Left ventricle myocardium inferior (tissue), 1 donor: ENCODE measurements at regions not wholly inside any gene's neighbourhood (a gene's known extent, or its start where the extent isn't known, plus 50 kb on each side); places are given as distances from the start of the nearest gene placed in this dataset.

ENCODE experiments used
- DNase-seq: peaks from one replicate; pipeline ENCODE4 v3.0.0-alpha.2; 2020
- H3K27ac ChIP-seq: fragments of 200-600 bp; replicated peaks from 2 replicates; pipeline ENCODE4 v1.8.0; 2021
- H3K27me3 ChIP-seq: fragments of 200-600 bp; 2 replicates; pipeline ENCODE4 v1.8.0; 2021; ENCODE audit warnings: low read depth
- H3K36me3 ChIP-seq: fragments of 200-600 bp; 2 replicates; pipeline ENCODE4 v1.8.0; 2021
- H3K4me1 ChIP-seq: fragments of 200-600 bp; 2 replicates; pipeline ENCODE4 v1.8.0; 2021
- H3K4me3 ChIP-seq: fragments of 200-600 bp; 2 replicates; pipeline ENCODE4 v1.8.0; 2021; ENCODE audit warnings: mild to moderate bottlenecking, moderate library complexity
- H3K9me3 ChIP-seq: fragments of 200-600 bp; replicated peaks from 2 replicates; pipeline ENCODE4 v1.8.0; 2021
- CTCF ChIP-seq: fragments of 200-600 bp; IDR thresholded peaks from 2 replicates; pipeline ENCODE4 v1.8.0; 2021; ENCODE audit warnings: antibody characterized with exemption, mild to moderate bottlenecking, borderline replicate concordance
- intact Hi-C: fragments of 100-400 bp; cut with micrococcal nuclease; formaldehyde crosslinking; loops from one replicate; pipeline ENCODE4 v1.11.0; 2022
- donor health status: DM: no; HTN: yes; CAD: no; lungs with severe emphysema.

- no peak overlapping the region for H3K4me3 ChIP-seq
- H3K9me3 ChIP-seq, result no peaks in the 10 kb centered on the region
- intact Hi-C loops, result no loop called here
- no peaks in the 10 kb centered on the region for H3K27me3 ChIP-seq
- H3K4me1 ChIP-seq, result no peaks in the 10 kb centered on the region
- DNase-seq, result no peak
- TF ChIP-seq CTCF, result no peak
- no peaks in the 10 kb centered on the region for H3K36me3 ChIP-seq
- H3K27ac ChIP-seq, result no peak overlapping the region
Measured at GRCh38 chr10:108894402-108895301, 1028.7 kb downstream of the XPNPEP1 start.

GRCh38 chr10:108877095-108877561, 1046.2 kb downstream of the XPNPEP1 start:
- H3K4me3 ChIP-seq, result no peak overlapping the region
- TF ChIP-seq CTCF, result no peak
- no peaks in the 10 kb centered on the region for H3K9me3 ChIP-seq
- intact Hi-C loops, result no loop called here
- H3K4me1 ChIP-seq, result no peaks in the 10 kb centered on the region
- H3K27ac ChIP-seq, result no peak overlapping the region
- no peaks in the 10 kb centered on the region for H3K36me3 ChIP-seq
- no peaks in the 10 kb centered on the region for H3K27me3 ChIP-seq
- DNase-seq, result no peak

DNA sequence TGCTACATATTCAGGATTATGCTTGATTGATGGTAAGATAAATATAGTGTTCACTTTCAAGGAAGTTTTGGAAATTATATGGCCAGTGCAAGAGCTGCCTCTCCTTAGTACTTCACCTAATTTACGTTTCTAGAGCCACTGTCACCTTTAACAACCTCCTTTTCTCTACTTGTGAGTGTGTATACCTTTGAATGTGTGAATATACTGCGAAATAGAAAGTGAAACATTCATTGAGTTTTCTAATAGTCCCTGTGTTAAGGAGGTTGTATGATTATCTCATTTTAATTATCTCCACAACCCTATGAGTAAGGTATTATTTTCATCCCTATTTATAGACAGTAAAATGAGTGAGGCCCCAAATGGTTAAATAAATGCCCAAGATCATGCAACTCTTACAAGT, 1050.5 kb downstream of the XPNPEP1 start:
- Histone ChIP-seq H3K36me3 (no peaks in the 10 kb centered on the region), H3K9me3 (no peaks in the 10 kb centered on the region), H3K4me3 (no peak overlapping the region), H3K27me3 (no peaks in the 10 kb centered on the region), H3K4me1 (no peaks in the 10 kb centered on the region), H3K27ac (no peak overlapping the region)
- TF ChIP-seq CTCF, result no peak
- intact Hi-C loops, result no loop called here
- no peak for DNase-seq

DNA sequence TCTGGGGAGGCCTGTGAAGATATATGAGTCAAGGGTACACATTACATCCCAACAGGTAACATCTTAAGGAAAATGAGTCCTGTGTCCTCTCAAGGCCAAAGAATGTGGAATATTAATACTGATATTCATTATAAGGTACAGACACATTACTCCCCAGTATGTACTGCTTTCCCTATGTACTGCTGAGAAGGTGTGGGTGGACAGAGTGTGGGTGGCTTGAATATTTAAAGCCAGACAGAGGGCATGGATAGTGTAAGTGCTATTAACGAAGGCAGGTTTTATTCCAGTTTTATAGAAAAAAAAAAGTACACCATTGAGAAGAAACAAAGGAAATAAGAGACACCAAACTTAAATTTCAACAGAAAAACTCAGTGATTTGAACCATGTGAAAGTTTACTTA, 1054.4 kb downstream of the XPNPEP1 start:
- DNase-seq, result no peak
- H3K4me1 ChIP-seq, result no peaks in the 10 kb centered on the region
- intact Hi-C loops, result no loop called here

GRCh38 chr10:108862676-108863350, 1060.5 kb downstream of the XPNPEP1 start:
- Histone ChIP-seq H3K27me3 (no peaks in the 10 kb centered on the region), H3K4me1 (no peaks in the 10 kb centered on the region), H3K36me3 (no peaks in the 10 kb centered on the region), H3K9me3 (peaks cover 6% of the 10 kb centered on the region), H3K27ac (no peak overlapping the region), H3K4me3 (no peak overlapping the region)
- intact Hi-C loops, result no loop called here
- no peak for TF ChIP-seq CTCF
- no peak for DNase-seq

More for the DNA sequence above, 1054.4 kb downstream of the XPNPEP1 start:
- H3K36me3 ChIP-seq, result no peaks in the 10 kb centered on the region
- H3K27me3 ChIP-seq, result no peaks in the 10 kb centered on the region
- H3K9me3 ChIP-seq, result no peaks in the 10 kb centered on the region
- H3K27ac ChIP-seq, result no peak overlapping the region
- H3K4me3 ChIP-seq, result no peak overlapping the region
- no peak for TF ChIP-seq CTCF
